22Rv1 (cell line): ENCODE measurements at regions not wholly inside any gene's neighbourhood (a gene's known extent, or its start where the extent isn't known, plus 50 kb on each side); places are given as distances from the start of the nearest gene placed in this dataset.

Experiments
- ZFX ChIP-seq: fragments of 450-650 bp; IDR thresholded peaks from 2 replicates; pipeline ENCODE4 v1.6.1; 2017; ENCODE audit warnings: antibody characterized with exemption, borderline replicate concordance
- TF ChIP-seq, protein P1 (sequence below): fragments of 450-650 bp; IDR thresholded peaks from 2 replicates; pipeline ENCODE4 v1.5.1; 2017; ENCODE audit warnings: mild to moderate bottlenecking

DNA sequence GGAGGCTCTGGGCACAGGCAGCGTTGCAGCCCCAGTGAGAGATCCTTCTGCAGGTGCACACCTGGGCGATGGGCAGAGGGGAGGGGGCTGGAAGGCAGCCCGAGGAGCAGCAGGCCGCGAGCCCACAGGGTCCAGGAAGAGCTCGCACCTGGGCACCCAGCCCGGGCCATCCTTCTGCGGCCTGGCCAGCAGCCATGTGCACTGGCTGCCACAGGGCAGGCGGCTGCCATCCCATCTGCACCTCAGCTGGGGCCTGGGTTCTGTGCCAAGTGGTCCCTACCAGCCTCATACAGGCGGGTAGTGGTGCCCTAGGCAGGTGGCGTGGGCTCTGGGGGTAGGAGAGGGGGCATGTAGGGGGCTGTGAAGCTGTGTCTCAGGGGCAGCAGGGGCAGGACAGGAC lies 197.2 kb downstream of the RBFOX3 start:
- TF ChIP-seq, protein P1, sequence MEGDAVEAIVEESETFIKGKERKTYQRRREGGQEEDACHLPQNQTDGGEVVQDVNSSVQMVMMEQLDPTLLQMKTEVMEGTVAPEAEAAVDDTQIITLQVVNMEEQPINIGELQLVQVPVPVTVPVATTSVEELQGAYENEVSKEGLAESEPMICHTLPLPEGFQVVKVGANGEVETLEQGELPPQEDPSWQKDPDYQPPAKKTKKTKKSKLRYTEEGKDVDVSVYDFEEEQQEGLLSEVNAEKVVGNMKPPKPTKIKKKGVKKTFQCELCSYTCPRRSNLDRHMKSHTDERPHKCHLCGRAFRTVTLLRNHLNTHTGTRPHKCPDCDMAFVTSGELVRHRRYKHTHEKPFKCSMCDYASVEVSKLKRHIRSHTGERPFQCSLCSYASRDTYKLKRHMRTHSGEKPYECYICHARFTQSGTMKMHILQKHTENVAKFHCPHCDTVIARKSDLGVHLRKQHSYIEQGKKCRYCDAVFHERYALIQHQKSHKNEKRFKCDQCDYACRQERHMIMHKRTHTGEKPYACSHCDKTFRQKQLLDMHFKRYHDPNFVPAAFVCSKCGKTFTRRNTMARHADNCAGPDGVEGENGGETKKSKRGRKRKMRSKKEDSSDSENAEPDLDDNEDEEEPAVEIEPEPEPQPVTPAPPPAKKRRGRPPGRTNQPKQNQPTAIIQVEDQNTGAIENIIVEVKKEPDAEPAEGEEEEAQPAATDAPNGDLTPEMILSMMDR: no peak
- no peak for TF ChIP-seq ZFX
